ENCODE measurements at regions not wholly inside any gene's neighbourhood (a gene's known extent, or its start where the extent isn't known, plus 50 kb on each side); places are given as distances from the start of the nearest gene placed in this dataset.

DNA sequence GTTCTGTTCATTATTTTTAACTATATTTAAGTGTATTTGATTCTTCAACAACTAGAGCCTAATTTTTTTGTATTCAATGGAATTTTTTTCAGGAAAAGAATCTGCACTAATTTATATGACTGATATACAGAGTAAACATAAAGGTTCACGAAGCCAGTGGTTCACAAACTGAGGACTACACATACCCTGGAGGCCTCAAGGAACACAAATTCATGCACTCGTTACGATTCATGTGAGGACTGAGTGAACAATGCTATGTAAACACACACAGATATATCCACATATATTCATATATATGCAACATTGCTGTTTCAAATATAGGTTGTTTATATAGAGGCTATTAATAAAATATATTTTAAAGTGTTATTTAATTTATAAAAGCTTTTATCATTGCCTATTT, 137.8 kb downstream of the PHLDA1 start:
- DNase-seq (ENCODE audit: low read depth), result no peak
- TF ChIP-seq, protein P1, sequence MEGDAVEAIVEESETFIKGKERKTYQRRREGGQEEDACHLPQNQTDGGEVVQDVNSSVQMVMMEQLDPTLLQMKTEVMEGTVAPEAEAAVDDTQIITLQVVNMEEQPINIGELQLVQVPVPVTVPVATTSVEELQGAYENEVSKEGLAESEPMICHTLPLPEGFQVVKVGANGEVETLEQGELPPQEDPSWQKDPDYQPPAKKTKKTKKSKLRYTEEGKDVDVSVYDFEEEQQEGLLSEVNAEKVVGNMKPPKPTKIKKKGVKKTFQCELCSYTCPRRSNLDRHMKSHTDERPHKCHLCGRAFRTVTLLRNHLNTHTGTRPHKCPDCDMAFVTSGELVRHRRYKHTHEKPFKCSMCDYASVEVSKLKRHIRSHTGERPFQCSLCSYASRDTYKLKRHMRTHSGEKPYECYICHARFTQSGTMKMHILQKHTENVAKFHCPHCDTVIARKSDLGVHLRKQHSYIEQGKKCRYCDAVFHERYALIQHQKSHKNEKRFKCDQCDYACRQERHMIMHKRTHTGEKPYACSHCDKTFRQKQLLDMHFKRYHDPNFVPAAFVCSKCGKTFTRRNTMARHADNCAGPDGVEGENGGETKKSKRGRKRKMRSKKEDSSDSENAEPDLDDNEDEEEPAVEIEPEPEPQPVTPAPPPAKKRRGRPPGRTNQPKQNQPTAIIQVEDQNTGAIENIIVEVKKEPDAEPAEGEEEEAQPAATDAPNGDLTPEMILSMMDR (IDR thresholded peaks at IDR 0.05; ENCODE audit: low read depth, low read length, missing control alignments), result no peak
- in situ Hi-C loops (cut with HindIII; ENCODE audit: low sequenced_read_pairs), result no loop called here
- H3K4me3 ChIP-seq (ENCODE audit: low read depth, low read length), result no peak overlapping the region

DNA sequence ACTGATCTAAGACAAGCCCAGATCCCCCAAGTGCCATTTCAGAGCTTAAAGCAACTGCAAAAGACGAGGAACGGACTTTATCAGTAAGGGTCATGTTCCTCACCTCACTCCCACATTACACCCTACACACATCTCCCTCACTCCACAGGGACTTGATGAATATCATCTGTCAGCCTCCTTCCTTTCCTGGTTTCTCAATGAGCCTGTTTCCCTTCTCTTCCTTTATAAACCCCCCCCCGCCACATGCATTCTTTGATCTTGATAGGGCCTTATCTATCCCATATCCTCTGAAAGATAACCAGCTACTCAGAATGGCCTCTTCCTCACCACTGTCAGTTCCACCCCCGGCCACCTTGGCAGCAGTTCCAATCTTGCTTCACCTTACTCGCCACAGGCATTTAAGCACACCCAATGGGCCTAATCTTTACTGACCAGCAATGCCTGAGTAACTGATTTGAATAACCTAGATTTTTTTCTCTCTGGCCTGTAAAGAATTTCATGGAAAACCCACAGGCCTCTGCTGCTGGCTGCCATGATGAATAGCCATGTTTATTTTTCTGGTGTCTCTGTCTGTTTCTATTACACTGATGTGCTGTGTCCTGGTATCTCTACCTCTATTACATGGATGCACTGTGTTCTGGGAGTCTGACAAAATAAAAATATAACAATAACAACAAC, 138.7 kb downstream of the PHLDA1 start:
- DNase-seq (ENCODE audit: low read depth), result peak; percentile 37
- in situ Hi-C loops (cut with HindIII; ENCODE audit: low sequenced_read_pairs), result no loop called here
- TF ChIP-seq, protein P1 (IDR thresholded peaks at IDR 0.05; ENCODE audit: low read depth, low read length, missing control alignments), result no peak
- H3K4me3 ChIP-seq (ENCODE audit: low read depth, low read length), result no peak overlapping the region

DNA sequence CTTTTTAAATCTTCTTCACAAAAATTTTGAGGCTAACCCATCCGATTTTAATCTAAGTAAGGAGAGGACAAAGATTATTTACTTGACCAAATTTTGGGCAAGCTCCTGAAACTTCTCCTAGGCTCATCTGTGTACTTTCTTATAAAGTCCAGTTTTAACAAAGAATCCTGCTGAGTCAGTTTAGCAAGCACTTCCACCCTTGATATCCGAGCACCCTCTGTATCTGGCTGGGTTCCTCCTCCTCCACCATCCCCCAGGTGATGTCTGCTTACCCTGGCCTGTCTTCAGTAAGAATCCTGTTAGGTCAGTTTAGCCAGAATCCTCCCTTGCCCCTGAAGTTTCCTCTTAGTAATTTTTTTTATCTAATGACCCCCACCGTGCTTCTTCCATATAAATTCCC, 140.5 kb downstream of the PHLDA1 start:
- TF ChIP-seq, protein P1 (IDR thresholded peaks at IDR 0.05; ENCODE audit: low read depth, low read length, missing control alignments), result no peak
- in situ Hi-C loops (cut with HindIII; ENCODE audit: low sequenced_read_pairs), result no loop called here
- DNase-seq (ENCODE audit: low read depth), result no peak
- no peak overlapping the region for H3K4me3 ChIP-seq (ENCODE audit: low read depth, low read length)

DNA sequence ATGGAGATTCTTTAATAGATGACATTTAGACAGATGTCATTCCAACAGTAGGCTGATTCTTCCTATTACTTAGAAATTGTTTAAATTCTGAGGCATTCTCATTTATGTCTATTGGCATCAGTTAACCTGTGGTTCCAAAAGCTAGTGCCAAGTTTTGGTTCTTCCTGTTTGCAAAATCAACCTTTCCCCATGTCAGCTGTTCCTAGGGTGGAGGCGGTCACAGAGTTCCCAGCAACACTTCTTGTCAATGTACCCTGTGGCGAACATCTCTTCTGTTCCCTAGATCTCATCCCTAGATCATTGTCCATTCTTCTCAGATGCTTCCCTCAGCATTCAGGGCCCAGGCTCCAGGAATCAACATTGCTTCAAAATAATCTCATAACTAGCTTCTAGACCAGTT, 140.9 kb downstream of the PHLDA1 start:
- in situ Hi-C loops (cut with HindIII; ENCODE audit: low sequenced_read_pairs), result no loop called here
- H3K4me3 ChIP-seq (ENCODE audit: low read depth, low read length), result no peak overlapping the region
- no peak for DNase-seq (ENCODE audit: low read depth)
- TF ChIP-seq, protein P1 (IDR thresholded peaks at IDR 0.05; ENCODE audit: low read depth, low read length, missing control alignments), result no peak

DNA sequence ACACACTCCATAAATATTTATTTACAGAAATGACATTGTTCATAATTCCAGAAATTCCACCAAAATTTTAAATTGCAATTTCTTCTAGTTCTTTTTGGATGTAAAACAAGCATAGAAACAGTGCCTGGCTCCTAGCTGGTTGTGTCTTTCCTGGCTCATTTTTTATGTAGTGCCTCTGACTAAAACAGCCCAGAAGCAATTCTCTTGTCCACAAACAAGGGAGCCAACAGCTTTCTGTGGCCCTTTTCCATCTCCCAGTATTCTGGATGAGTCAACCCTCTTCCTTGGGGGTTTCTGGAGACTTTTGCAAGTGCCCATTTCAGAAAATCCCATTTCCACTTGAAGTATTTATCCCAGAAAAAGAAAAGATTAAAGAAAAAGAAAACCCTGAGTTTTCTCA, 141.4 kb downstream of the PHLDA1 start:
- DNase-seq (ENCODE audit: low read depth), result no peak
- in situ Hi-C loops (cut with HindIII; ENCODE audit: low sequenced_read_pairs), result no loop called here
- TF ChIP-seq, protein P1 (IDR thresholded peaks at IDR 0.05; ENCODE audit: low read depth, low read length, missing control alignments), result no peak
- H3K4me3 ChIP-seq (ENCODE audit: low read depth, low read length), result no peak overlapping the region

DNA sequence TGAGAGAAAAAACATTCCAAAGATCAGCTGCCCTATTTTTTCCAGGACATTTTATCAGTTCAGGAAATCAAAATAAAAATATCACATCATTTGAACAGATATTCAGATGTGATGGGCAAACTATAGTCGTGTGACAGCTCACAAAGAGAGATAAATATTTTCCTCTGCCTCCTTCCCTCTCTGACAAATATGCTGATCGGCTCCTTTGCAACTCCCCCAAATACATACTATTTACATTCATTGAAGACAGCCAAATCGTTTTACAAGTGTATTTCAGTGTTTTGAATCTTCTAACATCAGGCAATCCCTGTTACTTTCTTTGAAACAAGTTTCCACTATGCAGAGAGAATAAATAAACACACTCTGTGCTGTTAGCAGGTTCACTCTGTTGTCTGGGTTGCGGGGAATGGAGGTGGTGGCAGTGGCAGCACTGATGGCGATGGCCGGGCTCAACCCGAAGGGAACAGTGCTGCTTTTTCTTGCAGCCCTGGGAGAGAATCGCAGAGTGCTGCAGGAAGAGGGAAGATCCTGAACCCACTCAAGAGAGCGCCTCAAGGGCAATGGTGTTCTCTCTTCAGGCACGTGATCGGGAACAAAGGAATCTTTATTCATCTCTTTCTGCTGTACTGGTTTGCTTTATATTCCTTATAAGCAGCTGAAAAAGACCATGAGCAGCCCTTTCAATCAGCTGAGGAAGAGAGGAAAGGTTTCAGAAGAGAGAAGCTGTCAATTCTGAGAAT, 142.5 kb downstream of the PHLDA1 start:
- DNase-seq (ENCODE audit: low read depth), result no peak
- no peak overlapping the region for H3K4me3 ChIP-seq (ENCODE audit: low read depth, low read length)
- in situ Hi-C loops (cut with HindIII; ENCODE audit: low sequenced_read_pairs), result no loop called here
- TF ChIP-seq, protein P1 (IDR thresholded peaks at IDR 0.05; ENCODE audit: low read depth, low read length, missing control alignments), result no peak

Measured in astrocyte of the cerebellum (primary cell).